ENCODE measurements at regions not wholly inside any gene's neighbourhood (a gene's known extent, or its start where the extent isn't known, plus 50 kb on each side); places are given as distances from the start of the nearest gene placed in this dataset.
A peak's percentile ranks its signal among the peaks of the same experiment; 100 is the strongest.

DNA sequence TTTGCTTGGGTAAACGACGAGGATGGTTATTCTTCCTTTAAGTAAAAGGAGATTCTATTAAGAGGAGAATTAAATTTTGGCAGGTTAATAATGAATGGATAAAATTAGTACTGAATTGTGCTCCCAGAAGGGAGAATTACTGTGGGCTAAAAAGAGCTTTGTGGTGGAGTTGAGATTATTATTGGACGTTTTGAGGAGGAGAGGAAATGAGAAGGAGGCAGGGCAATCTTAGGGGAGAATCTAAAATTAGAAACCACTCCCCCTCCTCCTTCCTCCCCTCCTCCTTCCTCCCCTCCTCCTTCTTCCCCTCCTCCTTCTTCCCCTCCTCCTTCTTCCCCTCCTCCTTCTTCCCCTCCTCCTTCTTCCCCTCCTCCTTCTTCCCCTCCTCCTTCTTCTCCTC is 331.8 kb downstream of the PRL start:
- Histone ChIP-seq H4K20me1 (ENCODE audit: control insufficient read depth, insufficient read depth, insufficient read length) (no peaks in the 10 kb centered on the region), H3K27me3 (ENCODE audit: insufficient read depth, low read length) (no peaks in the 10 kb centered on the region), H3K27ac (ENCODE audit: insufficient read length, low read depth, low read length) (no peak overlapping the region), H3K9ac (ENCODE audit: extremely low read depth, insufficient read length, low read length) (no peak overlapping the region), H2AFZ (ENCODE audit: low read length) (no peak overlapping the region), H3K79me1 (ENCODE audit: insufficient read depth, low read depth, low read length, poor library complexity, severe bottlenecking) (no peaks in the 10 kb centered on the region), H3K56ac (ENCODE audit: insufficient read length, low read depth, low read length) (no peak overlapping the region), H3K79me2 (ENCODE audit: insufficient read depth, low read length) (peaks cover 2% of the 10 kb centered on the region; the same call in 1 of the 2 replicates), H2BK120ac (ENCODE audit: low read depth, low read length, poor library complexity, severe bottlenecking) (no peak overlapping the region), H3K14ac (ENCODE audit: insufficient read depth, low read length) (no peak overlapping the region), H3T11ph (ENCODE audit: low read length) (no peak overlapping the region), H3K4ac (ENCODE audit: low read depth, low read length) (no peak overlapping the region), H2BK15ac (ENCODE audit: low read depth, low read length) (no peak overlapping the region), H3K4me2 (ENCODE audit: insufficient read depth, insufficient read length, low read length) (no peak overlapping the region), H3K9me3 (ENCODE audit: control insufficient read depth, low read depth, low read length) (no peaks in the 10 kb centered on the region), H4K91ac (ENCODE audit: insufficient read length, low read depth, low read length) (no peak overlapping the region), H2AK5ac (ENCODE audit: insufficient read length, low read length) (no peak overlapping the region), H3K23ac (ENCODE audit: insufficient read length, low read depth, low read length) (no peak overlapping the region), H3K18ac (ENCODE audit: insufficient read length, low read depth, low read length) (no peak overlapping the region), H2BK12ac (ENCODE audit: insufficient read length, low read depth, low read length) (no peak overlapping the region), H2BK5ac (ENCODE audit: insufficient read length, low read length) (no peak overlapping the region), H4K8ac (replicated peaks; ENCODE audit: insufficient read length, low read depth, low read length) (no peak overlapping the region), H4K5ac (ENCODE audit: insufficient read length, low read depth, low read length) (no peak overlapping the region), H3K23me2 (ENCODE audit: insufficient read length, low read depth, low read length, poor library complexity, severe bottlenecking) (no peaks in the 10 kb centered on the region), H3K4me1 (ENCODE audit: insufficient read depth, low read length) (no peaks in the 10 kb centered on the region; the same call in 1 of the 2 replicates), H2BK20ac (ENCODE audit: low read depth, low read length, poor library complexity, severe bottlenecking) (no peak overlapping the region)
- H3K9me3 Mint-ChIP-seq, result no peaks in the 10 kb centered on the region
- TF ChIP-seq, protein P1, sequence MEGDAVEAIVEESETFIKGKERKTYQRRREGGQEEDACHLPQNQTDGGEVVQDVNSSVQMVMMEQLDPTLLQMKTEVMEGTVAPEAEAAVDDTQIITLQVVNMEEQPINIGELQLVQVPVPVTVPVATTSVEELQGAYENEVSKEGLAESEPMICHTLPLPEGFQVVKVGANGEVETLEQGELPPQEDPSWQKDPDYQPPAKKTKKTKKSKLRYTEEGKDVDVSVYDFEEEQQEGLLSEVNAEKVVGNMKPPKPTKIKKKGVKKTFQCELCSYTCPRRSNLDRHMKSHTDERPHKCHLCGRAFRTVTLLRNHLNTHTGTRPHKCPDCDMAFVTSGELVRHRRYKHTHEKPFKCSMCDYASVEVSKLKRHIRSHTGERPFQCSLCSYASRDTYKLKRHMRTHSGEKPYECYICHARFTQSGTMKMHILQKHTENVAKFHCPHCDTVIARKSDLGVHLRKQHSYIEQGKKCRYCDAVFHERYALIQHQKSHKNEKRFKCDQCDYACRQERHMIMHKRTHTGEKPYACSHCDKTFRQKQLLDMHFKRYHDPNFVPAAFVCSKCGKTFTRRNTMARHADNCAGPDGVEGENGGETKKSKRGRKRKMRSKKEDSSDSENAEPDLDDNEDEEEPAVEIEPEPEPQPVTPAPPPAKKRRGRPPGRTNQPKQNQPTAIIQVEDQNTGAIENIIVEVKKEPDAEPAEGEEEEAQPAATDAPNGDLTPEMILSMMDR (conservative IDR thresholded peaks at IDR 0.05), result no peak
- no peak overlapping the region for H3K4me3 Mint-ChIP-seq
- peak overlapping the region in 2 of 3 experiments; percentile 21 to 30; a peak in 3 of 7 replicates for H3K27ac Mint-ChIP-seq
- no CpG with 5 or more reads among the region's 3 CpGs for WGBS (ENCODE audit: extremely low coverage, insufficient read length, low lambda C conversion rate)
- DNase-seq, result no peak
- peaks cover 2 to 6% (median 3%) of the 10 kb centered on the region in 3 experiments; a peak in 5 of 7 replicates for H3K36me3 Mint-ChIP-seq (ENCODE audit: insufficient read depth in 1 of 3, low read depth in 3 of 3)
- no peaks in the 10 kb centered on the region for H3K27me3 Mint-ChIP-seq (ENCODE audit: low read depth)
- peaks cover 21 to 41% of the 10 kb centered on the region in 2 experiments for H3K4me1 Mint-ChIP-seq
